ENCODE measurements at regions not wholly inside any gene's neighbourhood (a gene's known extent, or its start where the extent isn't known, plus 50 kb on each side); places are given as distances from the start of the nearest gene placed in this dataset.

DNA sequence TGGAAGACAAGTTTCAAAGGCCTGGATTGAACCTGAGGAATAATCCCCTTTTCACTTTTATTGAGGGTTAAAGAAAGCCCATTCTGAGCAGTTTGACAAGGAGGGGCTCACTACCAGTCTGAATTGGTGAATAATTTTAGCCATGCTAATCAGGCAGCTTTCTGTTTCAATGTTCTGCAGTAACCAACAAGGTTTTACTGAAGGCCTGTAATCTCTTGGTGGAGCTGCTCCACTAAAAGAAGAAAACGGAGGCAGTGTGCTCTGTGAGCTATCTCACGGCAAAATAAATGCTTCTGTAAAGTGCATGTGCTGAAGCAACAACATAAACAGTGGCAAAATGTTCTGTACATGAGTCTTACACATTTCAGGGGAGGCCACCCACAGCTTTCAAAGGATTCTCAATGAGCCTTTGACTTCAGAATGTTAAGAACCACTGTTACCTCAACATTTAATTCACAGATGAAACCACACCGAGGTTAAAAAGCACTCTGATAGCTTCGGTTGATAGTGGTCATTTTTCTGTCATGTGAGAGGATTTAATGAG lies 111.2 kb downstream of the LRIG3 start:
- Histone ChIP-seq H3K4me3 (ENCODE audit: low read depth, low read length) (no peak overlapping the region), H3K27ac (ENCODE audit: low read depth, low read length) (no peak overlapping the region), H3K9me3 (ENCODE audit: control insufficient read depth, insufficient read depth, low read length) (no peaks in the 10 kb centered on the region), H3K27me3 (ENCODE audit: control insufficient read depth, insufficient read depth, low read length) (no peaks in the 10 kb centered on the region)
- TF ChIP-seq CTCF (IDR thresholded peaks at IDR 0.05; ENCODE audit: low read depth, low read length) = no peak
- peak; percentile 10 for DNase-seq (ENCODE audit: low read depth, low spot score)
- ChIA-PET CTCF (interaction anchor here (0.5 kb wide), 1 partner anchor 148 kb away, joined by 6 read pairs; no protein-coding TSS in a partner anchor), POLR2A (no interaction called here)

- POLR2A ChIA-PET = no interaction called here
- H3K27ac ChIP-seq (ENCODE audit: low read depth, low read length) = no peak overlapping the region
These were observed 109.0 kb downstream of the LRIG3 start for GRCh38 chr12:58811346-58811745.

GRCh38 chr12:58812214-58812613 lies 108.1 kb downstream of the LRIG3 start:
- Histone ChIP-seq H3K4me3 (ENCODE audit: low read depth, low read length) (no peak overlapping the region), H3K27me3 (ENCODE audit: control insufficient read depth, insufficient read depth, low read length) (no peaks in the 10 kb centered on the region), H3K9me3 (ENCODE audit: control insufficient read depth, insufficient read depth, low read length) (no peaks in the 10 kb centered on the region), H3K27ac (ENCODE audit: low read depth, low read length) (no peak overlapping the region)
- no peak for DNase-seq (ENCODE audit: low read depth, low spot score)
- ChIA-PET POLR2A (no interaction called here), CTCF (no interaction called here)
- TF ChIP-seq CTCF (IDR thresholded peaks at IDR 0.05; ENCODE audit: low read depth, low read length) = no peak

More at GRCh38 chr12:58811346-58811745, 109.0 kb downstream of the LRIG3 start:
- H3K9me3 ChIP-seq (ENCODE audit: control insufficient read depth, insufficient read depth, low read length) = no peaks in the 10 kb centered on the region
- DNase-seq (ENCODE audit: low read depth, low spot score) = no peak
- H3K4me3 ChIP-seq (ENCODE audit: low read depth, low read length) = no peak overlapping the region
- H3K27me3 ChIP-seq (ENCODE audit: control insufficient read depth, insufficient read depth, low read length) = no peaks in the 10 kb centered on the region
- TF ChIP-seq CTCF (IDR thresholded peaks at IDR 0.05; ENCODE audit: low read depth, low read length) = no peak
- CTCF ChIA-PET = no interaction called here

DNA sequence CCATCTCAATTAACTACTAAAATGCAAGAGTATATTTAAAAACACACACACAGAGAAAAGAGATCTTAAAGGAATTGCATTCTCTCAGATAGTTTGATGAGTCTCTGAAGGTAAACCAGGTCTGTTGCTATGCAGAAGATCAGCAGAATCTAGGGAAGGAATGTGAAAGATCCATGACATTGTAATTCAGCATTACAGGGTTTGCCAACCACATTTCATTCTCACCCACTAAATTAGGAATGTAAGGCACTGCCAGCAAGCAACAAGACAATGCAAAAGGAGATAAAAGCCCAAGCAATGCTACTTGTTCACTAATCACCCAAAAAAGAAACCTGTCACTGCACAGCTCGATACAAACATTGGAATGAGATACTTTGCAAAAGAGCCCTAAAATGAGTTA lies 106.3 kb downstream of the LRIG3 start:
- H3K27me3 ChIP-seq (ENCODE audit: control insufficient read depth, insufficient read depth, low read length) = no peaks in the 10 kb centered on the region
- TF ChIP-seq CTCF (IDR thresholded peaks at IDR 0.05; ENCODE audit: low read depth, low read length) = no peak
- ChIA-PET POLR2A (no interaction called here), CTCF (no interaction called here)
- DNase-seq (ENCODE audit: low read depth, low spot score) = no peak
- H3K9me3 ChIP-seq (ENCODE audit: control insufficient read depth, insufficient read depth, low read length) = 0 out of 2 replicates have a peak, but pooled peaks cover 1% of the 10 kb centered on the region
- no peak overlapping the region for H3K4me3 ChIP-seq (ENCODE audit: low read depth, low read length)
- no peak overlapping the region for H3K27ac ChIP-seq (ENCODE audit: low read depth, low read length)

DNA sequence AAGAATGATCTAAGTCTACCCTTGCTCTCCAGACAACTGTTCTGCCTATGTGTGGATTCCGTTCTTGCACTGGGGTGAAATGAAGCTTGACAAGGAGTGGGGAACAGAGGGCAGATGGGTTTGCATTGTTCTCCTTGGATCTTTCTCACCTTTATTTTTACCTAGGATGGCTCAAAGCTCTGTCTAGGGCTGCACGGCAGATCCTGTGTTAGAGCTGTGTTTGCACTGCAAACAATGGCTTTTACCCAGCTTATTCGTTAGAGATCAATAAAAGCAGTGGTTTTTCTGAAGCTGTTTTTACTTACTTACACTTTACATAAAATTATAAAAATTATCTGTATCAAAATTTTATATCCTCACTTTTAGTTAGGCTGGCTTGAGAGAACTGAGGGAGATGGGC lies 105.1 kb downstream of the LRIG3 start:
- Histone ChIP-seq H3K9me3 (ENCODE audit: control insufficient read depth, insufficient read depth, low read length) (0 out of 2 replicates have a peak, but pooled peaks cover 5% of the 10 kb centered on the region), H3K27ac (ENCODE audit: low read depth, low read length) (no peak overlapping the region), H3K4me3 (ENCODE audit: low read depth, low read length) (no peak overlapping the region), H3K27me3 (ENCODE audit: control insufficient read depth, insufficient read depth, low read length) (no peaks in the 10 kb centered on the region)
- no peak for DNase-seq (ENCODE audit: low read depth, low spot score)
- TF ChIP-seq CTCF (IDR thresholded peaks at IDR 0.05; ENCODE audit: low read depth, low read length) = no peak
- ChIA-PET CTCF (no interaction called here), POLR2A (no interaction called here)
